ENCODE measurements at regions not wholly inside any gene's neighbourhood (a gene's known extent, or its start where the extent isn't known, plus 50 kb on each side); places are given as distances from the start of the nearest gene placed in this dataset.

DNA sequence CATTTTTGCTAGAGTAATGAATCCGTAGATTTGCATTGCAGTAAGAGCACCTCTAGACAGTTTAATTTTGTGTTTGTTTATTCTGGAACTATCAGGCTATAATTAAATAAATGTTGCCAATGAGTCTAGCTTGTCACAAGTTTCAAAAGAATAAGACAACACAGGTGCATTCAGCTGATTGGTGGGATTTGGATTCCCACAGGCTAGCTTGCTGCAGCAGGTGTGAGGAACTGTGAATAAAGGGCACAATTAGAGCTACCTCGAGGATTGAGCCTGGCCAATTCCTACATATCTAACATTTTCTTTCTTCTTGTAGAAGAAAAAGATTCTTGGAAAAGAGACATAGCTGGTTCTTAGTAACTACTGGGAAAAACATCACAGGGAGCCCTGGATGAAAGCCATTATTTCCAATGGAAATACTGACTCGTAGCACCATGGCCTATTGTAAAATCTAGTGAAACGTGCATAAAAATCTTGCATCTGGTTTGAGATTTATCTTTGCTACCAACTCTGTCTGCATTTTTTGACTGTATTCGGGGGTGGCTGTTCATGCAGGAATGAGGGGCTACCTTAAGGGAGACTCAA lies 360.9 kb downstream of the FGF9 start:
- peaks cover 3 to 7% of the 10 kb centered on the region in 2 experiments for H3K4me1 Mint-ChIP-seq
- TF ChIP-seq, protein P1, sequence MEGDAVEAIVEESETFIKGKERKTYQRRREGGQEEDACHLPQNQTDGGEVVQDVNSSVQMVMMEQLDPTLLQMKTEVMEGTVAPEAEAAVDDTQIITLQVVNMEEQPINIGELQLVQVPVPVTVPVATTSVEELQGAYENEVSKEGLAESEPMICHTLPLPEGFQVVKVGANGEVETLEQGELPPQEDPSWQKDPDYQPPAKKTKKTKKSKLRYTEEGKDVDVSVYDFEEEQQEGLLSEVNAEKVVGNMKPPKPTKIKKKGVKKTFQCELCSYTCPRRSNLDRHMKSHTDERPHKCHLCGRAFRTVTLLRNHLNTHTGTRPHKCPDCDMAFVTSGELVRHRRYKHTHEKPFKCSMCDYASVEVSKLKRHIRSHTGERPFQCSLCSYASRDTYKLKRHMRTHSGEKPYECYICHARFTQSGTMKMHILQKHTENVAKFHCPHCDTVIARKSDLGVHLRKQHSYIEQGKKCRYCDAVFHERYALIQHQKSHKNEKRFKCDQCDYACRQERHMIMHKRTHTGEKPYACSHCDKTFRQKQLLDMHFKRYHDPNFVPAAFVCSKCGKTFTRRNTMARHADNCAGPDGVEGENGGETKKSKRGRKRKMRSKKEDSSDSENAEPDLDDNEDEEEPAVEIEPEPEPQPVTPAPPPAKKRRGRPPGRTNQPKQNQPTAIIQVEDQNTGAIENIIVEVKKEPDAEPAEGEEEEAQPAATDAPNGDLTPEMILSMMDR (conservative IDR thresholded peaks at IDR 0.05) = no peak
- WGBS (ENCODE audit: extremely low coverage, insufficient read length, low lambda C conversion rate) = no CpG with 5 or more reads among the region's 5 CpGs
- Histone ChIP-seq H3K27ac (ENCODE audit: insufficient read length, low read depth, low read length) (no peak overlapping the region), H2BK20ac (ENCODE audit: low read depth, low read length, poor library complexity, severe bottlenecking) (no peak overlapping the region), H3K23ac (ENCODE audit: insufficient read length, low read depth, low read length) (no peak overlapping the region), H2BK12ac (ENCODE audit: insufficient read length, low read depth, low read length) (no peak overlapping the region), H3T11ph (ENCODE audit: low read length) (no peak overlapping the region), H3K23me2 (ENCODE audit: insufficient read length, low read depth, low read length, poor library complexity, severe bottlenecking) (no peaks in the 10 kb centered on the region), H3K14ac (ENCODE audit: insufficient read depth, low read length) (no peak overlapping the region), H3K9me3 (ENCODE audit: control insufficient read depth, low read depth, low read length) (no peaks in the 10 kb centered on the region), H3K18ac (ENCODE audit: insufficient read length, low read depth, low read length) (no peak overlapping the region), H3K79me1 (ENCODE audit: insufficient read depth, low read depth, low read length, poor library complexity, severe bottlenecking) (no peaks in the 10 kb centered on the region), H3K56ac (ENCODE audit: insufficient read length, low read depth, low read length) (no peak overlapping the region), H4K91ac (ENCODE audit: insufficient read length, low read depth, low read length) (no peak overlapping the region), H4K5ac (ENCODE audit: insufficient read length, low read depth, low read length) (no peak overlapping the region), H4K20me1 (ENCODE audit: control insufficient read depth, insufficient read depth, insufficient read length) (no peaks in the 10 kb centered on the region), H3K9ac (ENCODE audit: extremely low read depth, insufficient read length, low read length) (no peak overlapping the region), H4K8ac (replicated peaks; ENCODE audit: insufficient read length, low read depth, low read length) (no peak overlapping the region), H3K79me2 (ENCODE audit: insufficient read depth, low read length) (no peaks in the 10 kb centered on the region), H3K4me2 (ENCODE audit: insufficient read depth, insufficient read length, low read length) (no peak overlapping the region), H2BK120ac (ENCODE audit: low read depth, low read length, poor library complexity, severe bottlenecking) (no peak overlapping the region), H2BK5ac (ENCODE audit: insufficient read length, low read length) (no peak overlapping the region), H3K4me1 (ENCODE audit: insufficient read depth, low read length) (no peaks in the 10 kb centered on the region), H2AK5ac (ENCODE audit: insufficient read length, low read length) (no peak overlapping the region), H2BK15ac (ENCODE audit: low read depth, low read length) (no peak overlapping the region), H3K4ac (ENCODE audit: low read depth, low read length) (no peak overlapping the region), H2AFZ (ENCODE audit: low read length) (no peak overlapping the region), H3K27me3 (ENCODE audit: insufficient read depth, low read length) (no peaks in the 10 kb centered on the region)
- no peaks in the 10 kb centered on the region; a peak in 1 of 5 replicates for H3K9me3 Mint-ChIP-seq
- H3K27ac Mint-ChIP-seq = no peak overlapping the region
- no peak overlapping the region for H3K4me3 Mint-ChIP-seq
- no peak for DNase-seq
- H3K36me3 Mint-ChIP-seq (ENCODE audit: insufficient read depth in 1 of 3, low read depth in 3 of 3) = no peaks in the 10 kb centered on the region
- peaks cover 1% of the 10 kb centered on the region; the same call in 1 of the 2 replicates for H3K27me3 Mint-ChIP-seq (ENCODE audit: low read depth)
